Fibroblast of the aortic adventitia (primary cell): ENCODE measurements at regions not wholly inside any gene's neighbourhood (a gene's known extent, or its start where the extent isn't known, plus 50 kb on each side); places are given as distances from the start of the nearest gene placed in this dataset.
"Not testable (repeated sequence)": the region's sequence is repeated elsewhere in the genome, so short reads cannot be mapped to it uniquely, and the experiment has no call there.

Source experiments
- DNase-seq: peaks from one replicate; pipeline ENCODE4 v3.0.0-alpha.2; 2010; ENCODE audit warnings: low read depth
- H3K4me3 ChIP-seq: 2 replicates; pipeline ENCODE4 v1.5.1; 2011; ENCODE audit warnings: low read depth, mild to moderate bottlenecking, control low read depth, low read length, moderate library complexity
- CTCF ChIP-seq: IDR thresholded peaks from 2 replicates; pipeline ENCODE4 v1.5.1; 2011; ENCODE audit warnings: mild to moderate bottlenecking, low read length, control low read depth, inconsistent platforms; ENCODE audit not compliant: insufficient read depth

GRCh38 chr10:83518779-83519178 lies 620.5 kb upstream of the GHITM start:
- no peak overlapping the region for H3K4me3 ChIP-seq
- TF ChIP-seq CTCF = no peak
- DNase-seq = no peak

GRCh38 chr10:83520386-83520785 lies 618.9 kb upstream of the GHITM start:
- DNase-seq, H3K4me3 ChIP-seq: not testable (repeated sequence)

DNA sequence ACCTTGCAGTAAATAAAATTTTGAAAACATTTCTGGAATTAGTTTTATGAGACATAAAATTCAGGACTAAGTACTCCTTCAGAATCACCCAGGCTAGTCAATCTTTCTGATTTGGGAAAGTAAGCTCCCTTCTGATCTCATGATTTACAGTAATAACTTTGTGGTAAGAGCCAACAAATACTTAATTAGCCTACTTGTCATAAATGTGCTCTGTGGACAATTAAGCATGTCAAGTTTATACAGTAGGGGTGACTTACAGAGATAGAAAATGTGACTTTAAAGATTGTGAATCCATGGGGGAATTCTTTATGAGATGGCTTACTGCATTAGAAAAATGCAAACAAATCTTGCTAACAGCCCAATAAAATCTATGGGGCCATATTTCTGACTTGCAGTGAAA lies 616.9 kb upstream of the GHITM start:
- no peak for DNase-seq
- no peak overlapping the region for H3K4me3 ChIP-seq
- TF ChIP-seq CTCF = no peak

- H3K4me3 ChIP-seq = no peak overlapping the region
- no peak for TF ChIP-seq CTCF
- DNase-seq = peak; percentile 9
These were observed 616.4 kb upstream of the GHITM start for GRCh38 chr10:83522881-83523386.

GRCh38 chr10:83527934-83528333 lies 611.4 kb upstream of the GHITM start:
- no peak overlapping the region for H3K4me3 ChIP-seq
- no peak for DNase-seq
- TF ChIP-seq CTCF = no peak

DNA sequence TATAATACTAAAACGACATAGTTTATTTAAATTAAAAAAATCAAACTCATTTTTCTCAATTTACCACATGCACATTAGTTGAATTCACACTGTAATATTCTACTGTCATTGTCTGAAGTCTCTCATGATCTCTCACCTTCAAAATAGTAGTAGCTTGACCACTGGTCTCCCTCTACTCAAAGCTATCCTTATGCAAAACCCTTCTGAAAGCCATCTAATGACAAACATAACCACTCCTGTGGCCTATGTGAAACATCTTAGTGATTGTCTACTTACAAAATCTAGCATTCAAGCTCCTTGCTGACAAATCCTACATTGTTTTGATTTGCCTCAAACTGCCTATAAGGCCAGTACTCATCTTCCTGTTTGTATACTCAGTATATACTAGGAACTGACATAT lies 606.0 kb upstream of the GHITM start:
- DNase-seq = no peak
- TF ChIP-seq CTCF = no peak
- no peak overlapping the region for H3K4me3 ChIP-seq

- DNase-seq = no peak
- no peak for TF ChIP-seq CTCF
- H3K4me3 ChIP-seq = no peak overlapping the region
These were observed 602.9 kb upstream of the GHITM start for GRCh38 chr10:83536426-83536825.
